HepG2 (cell line): ENCODE measurements at regions not wholly inside any gene's neighbourhood (a gene's known extent, or its start where the extent isn't known, plus 50 kb on each side); places are given as distances from the start of the nearest gene placed in this dataset.

Experiments
- AGO2 ChIP-seq: fragments of 200-400 bp; formaldehyde crosslinking; optimal IDR thresholded peaks from 2 replicates; pipeline ENCODE3; 2017; ENCODE audit warnings: mild to moderate bottlenecking, low read depth, low read length, moderate library complexity
- ARID4A ChIP-seq: sonication (generic); formaldehyde crosslinking; IDR thresholded peaks from 2 replicates; pipeline ENCODE4 v1.5.0; 2020; ENCODE audit warnings: mild to moderate bottlenecking, missing genetic modification reagents, borderline replicate concordance
- ARNT2 ChIP-seq: sonication (generic); formaldehyde crosslinking; IDR thresholded peaks from 2 replicates; pipeline ENCODE4 v1.8.0; 2022; ENCODE audit warnings: mild to moderate bottlenecking, low read depth, missing genetic modification reagents, moderate library complexity
- ATF3 ChIP-seq: sonication (generic); formaldehyde crosslinking; IDR thresholded peaks from 2 replicates; pipeline ENCODE4 v1.4.0; 2020; ENCODE audit warnings: missing genetic modification reagents
- ESRRA ChIP-seq: sonication (generic); formaldehyde crosslinking; IDR thresholded peaks from 2 replicates; pipeline ENCODE4 v1.5.1; 2020; ENCODE audit warnings: mild to moderate bottlenecking, low read depth, missing genetic modification reagents
- HDAC1 ChIP-seq: sonication (generic); formaldehyde crosslinking; IDR thresholded peaks from 2 replicates; pipeline ENCODE4 v1.5.1; 2020; ENCODE audit warnings: mild to moderate bottlenecking, missing genetic modification reagents
- HNRNPH1 ChIP-seq: fragments of 200-400 bp; formaldehyde crosslinking; optimal IDR thresholded peaks from 2 replicates; pipeline ENCODE3; 2017; ENCODE audit warnings: mild to moderate bottlenecking, low read depth, low read length
- HOXA5 ChIP-seq: sonication (generic); formaldehyde crosslinking; IDR thresholded peaks from 2 replicates; pipeline ENCODE4 v1.4.0; 2020; ENCODE audit warnings: missing genetic modification reagents
- KLF12 ChIP-seq: sonication (generic); formaldehyde crosslinking; IDR thresholded peaks from 2 replicates; pipeline ENCODE4 v1.4.0; 2020; ENCODE audit warnings: missing genetic modification reagents, borderline replicate concordance
- MEF2D ChIP-seq: sonication (generic); formaldehyde crosslinking; IDR thresholded peaks from 2 replicates; pipeline ENCODE4 v1.5.1; 2020; ENCODE audit warnings: mild to moderate bottlenecking, missing genetic modification reagents
- NR0B2 ChIP-seq: sonication (generic); formaldehyde crosslinking; IDR thresholded peaks from 2 replicates; pipeline ENCODE4 v1.4.0; 2020; ENCODE audit warnings: mild to moderate bottlenecking, missing genetic modification reagents
- RXRA ChIP-seq: sonication (generic); formaldehyde crosslinking; IDR thresholded peaks from 2 replicates; pipeline ENCODE4 v1.5.1; 2020; ENCODE audit warnings: missing genetic modification reagents
- TCF7 ChIP-seq: sonication (generic); IDR thresholded peaks from 2 replicates; pipeline ENCODE4 v1.6.1; 2016; ENCODE audit warnings: antibody characterized with exemption, low read depth
- TEAD3 ChIP-seq: optimal IDR thresholded peaks from 2 replicates; pipeline ENCODE3; 2016; ENCODE audit warnings: borderline replicate concordance
- TGIF2 ChIP-seq: IDR thresholded peaks from 2 replicates; pipeline ENCODE4 v1.6.1; 2016; ENCODE audit warnings: control low read depth, missing compliant biosample characterization
- ZFP37 ChIP-seq: sonication (generic); formaldehyde crosslinking; IDR thresholded peaks from 2 replicates; pipeline ENCODE4 v1.4.0; 2020; ENCODE audit warnings: missing genetic modification reagents, borderline replicate concordance
- ZFX ChIP-seq: sonication (generic); formaldehyde crosslinking; IDR thresholded peaks from 2 replicates; pipeline ENCODE4 v1.4.0; 2020; ENCODE audit warnings: mild to moderate bottlenecking, low read depth, missing genetic modification reagents, moderate library complexity
- ZFY ChIP-seq: sonication (generic); formaldehyde crosslinking; IDR thresholded peaks from 2 replicates; pipeline ENCODE4 v1.4.0; 2020; ENCODE audit warnings: missing genetic modification reagents
- ZNF235 ChIP-seq: sonication (generic); formaldehyde crosslinking; IDR thresholded peaks from 2 replicates; pipeline ENCODE4 v1.8.1; 2023; ENCODE audit warnings: mild to moderate bottlenecking, missing genetic modification reagents, borderline replicate concordance
- ZNF687 ChIP-seq: sonication (generic); formaldehyde crosslinking; IDR thresholded peaks from 2 replicates; pipeline ENCODE4 v1.5.1; 2020; ENCODE audit warnings: mild to moderate bottlenecking, missing genetic modification reagents, moderate library complexity

GRCh38 chr3:42013691-42014457, 52.0 kb upstream of the ULK4 start (continued):
- TF ChIP-seq NR0B2 = 0 out of 2 replicates have a peak, but pooled peaks have one; percentile 20
- TF ChIP-seq ZNF235 (CRISPR knock-in tag) = no peak
- 0 out of 2 replicates have a peak, but pooled peaks have one; percentile 63 for TF ChIP-seq HOXA5 (CRISPR knock-in tag)
- TF ChIP-seq ATF3 (CRISPR knock-in tag) = 0 out of 2 replicates have a peak, but pooled peaks have one; percentile 24
- 0 out of 2 replicates have a peak, but pooled peaks have one; percentile 17 for TF ChIP-seq MEF2D (CRISPR knock-in tag)
- peak; percentile 29; the same call in 1 of the 2 replicates for TF ChIP-seq ARID4A
- 0 out of 2 replicates have a peak, but pooled peaks have one; percentile 19 for TF ChIP-seq TGIF2
- 0 out of 2 replicates have a peak, but pooled peaks have one; percentile 28 for TF ChIP-seq ESRRA
- peak; percentile 75 for TF ChIP-seq ZFY
- no peak for TF ChIP-seq HNRNPH1
- no peak for TF ChIP-seq TCF7
- TF ChIP-seq ARNT2 (CRISPR knock-in tag) = peak; percentile 42; the same call in 1 of the 2 replicates
- TF ChIP-seq AGO2 = no peak
- TF ChIP-seq ZFP37 (CRISPR knock-in tag) = 0 out of 2 replicates have a peak, but pooled peaks have one; percentile 13
- peak; percentile 9; the same call in 1 of the 2 replicates for TF ChIP-seq ZFX (CRISPR knock-in tag)
- peak; percentile 80 for TF ChIP-seq ZNF687 (CRISPR knock-in tag)
- peak; percentile 33; the same call in 1 of the 2 replicates for TF ChIP-seq RXRA (CRISPR knock-in tag)
- peak; percentile 10 for TF ChIP-seq TEAD3
- peak; percentile 29; the same call in 1 of the 2 replicates for TF ChIP-seq HDAC1 (CRISPR knock-in tag)
- TF ChIP-seq KLF12 = 0 out of 2 replicates have a peak, but pooled peaks have one; percentile 50
